Liver (tissue), 3 donors: ENCODE measurements at regions not wholly inside any gene's neighbourhood (a gene's known extent, or its start where the extent isn't known, plus 50 kb on each side); places are given as distances from the start of the nearest gene placed in this dataset.

ENCODE experiments used
- EGR1 ChIP-seq, 2 donors: IDR thresholded peaks; 2 replicates each; pipeline ENCODE4 v1.6.1; 2016 to 2018; ENCODE audit warnings: antibody characterized with exemption in 2 of 2, low read depth in 2 of 2
- FOXA1 ChIP-seq: IDR thresholded peaks from 2 replicates; pipeline ENCODE4 v1.6.1; 2016; ENCODE audit warnings: antibody characterized with exemption
- GABPA ChIP-seq, 2 donors: IDR thresholded peaks in 1 of 2; conservative IDR thresholded peaks in 1 of 2; 2 replicates each; pipeline ENCODE4 v1.6.1; 2016; ENCODE audit warnings: antibody characterized with exemption in 2 of 2, mild to moderate bottlenecking in 1 of 2, moderate library complexity in 1 of 2
- NR2F2 ChIP-seq: IDR thresholded peaks from 2 replicates; pipeline ENCODE4 v1.6.1; 2016; ENCODE audit warnings: antibody characterized with exemption
- RAD21 ChIP-seq, 2 donors: IDR thresholded peaks; 2 replicates each; pipeline ENCODE4 v1.6.1; 2016; ENCODE audit warnings: antibody characterized with exemption in 2 of 2, mild to moderate bottlenecking in 2 of 2
- SP1 ChIP-seq: IDR thresholded peaks from 2 replicates; pipeline ENCODE4 v1.6.1; 2018; ENCODE audit warnings: antibody characterized with exemption, mild to moderate bottlenecking
- TF ChIP-seq, protein P1 (sequence below): fragments of 150-350 bp; IDR thresholded peaks from 2 replicates; pipeline ENCODE4 v1.5.1; 2017; ENCODE audit warnings: improper control_type of control experiment, low read depth, low read length; ENCODE audit not compliant: missing input control
- TF ChIP-seq, protein P2 (sequence below): IDR thresholded peaks from 2 replicates; pipeline ENCODE4 v1.6.1; 2016; ENCODE audit warnings: antibody characterized with exemption, mild to moderate bottlenecking
- TF ChIP-seq, protein P3 (sequence below): IDR thresholded peaks from 2 replicates; pipeline ENCODE4 v1.6.1; 2016; ENCODE audit warnings: antibody characterized with exemption
- TF ChIP-seq, protein P4 (sequence below): IDR thresholded peaks from 2 replicates; pipeline ENCODE4 v1.6.1; 2016; ENCODE audit warnings: antibody characterized with exemption
- donor health status: healthy.
- donor health status: healthy.

DNA sequence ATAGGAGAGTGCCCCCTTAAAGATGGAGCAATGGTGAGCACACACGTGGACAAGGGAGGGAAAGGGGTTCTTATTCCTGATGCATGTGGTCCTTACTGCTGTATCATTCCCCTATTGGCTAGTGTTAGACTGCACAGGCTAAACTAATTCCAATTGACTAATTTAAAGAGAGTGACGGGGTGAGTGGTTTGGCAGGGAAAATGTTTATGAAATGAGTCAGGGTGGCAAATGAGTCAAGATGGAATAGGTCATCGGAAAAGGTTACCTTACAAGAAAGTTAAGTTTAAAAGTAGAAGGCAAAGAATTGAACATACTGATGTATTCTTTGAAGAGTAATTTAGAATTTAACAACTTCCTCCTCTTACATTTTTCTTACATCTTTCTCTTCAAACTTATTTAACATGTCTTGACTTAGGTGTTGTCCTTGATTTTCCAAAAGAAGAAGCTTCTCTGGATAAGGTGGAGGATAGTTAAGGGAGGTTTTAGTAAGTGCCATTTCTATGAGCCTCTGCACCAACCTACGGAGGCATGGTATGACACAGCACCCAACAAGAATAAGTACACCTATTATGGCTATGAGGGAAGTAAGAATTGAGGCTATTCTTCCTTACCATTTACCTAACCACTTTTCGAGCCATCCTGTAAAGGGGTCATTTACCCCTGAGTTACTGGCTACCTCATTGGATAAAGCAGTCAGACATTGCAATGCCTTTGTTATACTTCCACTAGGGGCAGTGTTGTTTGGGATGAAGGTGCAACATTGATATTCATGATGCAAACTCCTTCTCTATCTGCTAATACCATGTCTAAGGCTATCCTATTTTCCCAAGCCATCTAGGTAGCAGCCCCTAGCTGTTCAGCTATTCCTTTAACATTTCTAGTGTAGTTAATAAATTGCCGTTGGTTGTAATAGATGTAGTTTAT lies 1345.8 kb upstream of the LRRTM1 start:
- TF ChIP-seq, protein P1, sequence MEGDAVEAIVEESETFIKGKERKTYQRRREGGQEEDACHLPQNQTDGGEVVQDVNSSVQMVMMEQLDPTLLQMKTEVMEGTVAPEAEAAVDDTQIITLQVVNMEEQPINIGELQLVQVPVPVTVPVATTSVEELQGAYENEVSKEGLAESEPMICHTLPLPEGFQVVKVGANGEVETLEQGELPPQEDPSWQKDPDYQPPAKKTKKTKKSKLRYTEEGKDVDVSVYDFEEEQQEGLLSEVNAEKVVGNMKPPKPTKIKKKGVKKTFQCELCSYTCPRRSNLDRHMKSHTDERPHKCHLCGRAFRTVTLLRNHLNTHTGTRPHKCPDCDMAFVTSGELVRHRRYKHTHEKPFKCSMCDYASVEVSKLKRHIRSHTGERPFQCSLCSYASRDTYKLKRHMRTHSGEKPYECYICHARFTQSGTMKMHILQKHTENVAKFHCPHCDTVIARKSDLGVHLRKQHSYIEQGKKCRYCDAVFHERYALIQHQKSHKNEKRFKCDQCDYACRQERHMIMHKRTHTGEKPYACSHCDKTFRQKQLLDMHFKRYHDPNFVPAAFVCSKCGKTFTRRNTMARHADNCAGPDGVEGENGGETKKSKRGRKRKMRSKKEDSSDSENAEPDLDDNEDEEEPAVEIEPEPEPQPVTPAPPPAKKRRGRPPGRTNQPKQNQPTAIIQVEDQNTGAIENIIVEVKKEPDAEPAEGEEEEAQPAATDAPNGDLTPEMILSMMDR = no peak
- TF ChIP-seq GABPA (IDR thresholded peaks at IDR 0.05 in 1 of 2, conservative IDR thresholded peaks at IDR 0.05 in 1 of 2) (no peak), RAD21 (IDR thresholded peaks at IDR 0.05) (no peak), FOXA1 (no peak), SP1 (no peak), NR2F2 (no peak), EGR1 (IDR thresholded peaks at IDR 0.05; ENCODE audit: low read depth in 2 of 2) (no peak)
- TF ChIP-seq, protein P2, sequence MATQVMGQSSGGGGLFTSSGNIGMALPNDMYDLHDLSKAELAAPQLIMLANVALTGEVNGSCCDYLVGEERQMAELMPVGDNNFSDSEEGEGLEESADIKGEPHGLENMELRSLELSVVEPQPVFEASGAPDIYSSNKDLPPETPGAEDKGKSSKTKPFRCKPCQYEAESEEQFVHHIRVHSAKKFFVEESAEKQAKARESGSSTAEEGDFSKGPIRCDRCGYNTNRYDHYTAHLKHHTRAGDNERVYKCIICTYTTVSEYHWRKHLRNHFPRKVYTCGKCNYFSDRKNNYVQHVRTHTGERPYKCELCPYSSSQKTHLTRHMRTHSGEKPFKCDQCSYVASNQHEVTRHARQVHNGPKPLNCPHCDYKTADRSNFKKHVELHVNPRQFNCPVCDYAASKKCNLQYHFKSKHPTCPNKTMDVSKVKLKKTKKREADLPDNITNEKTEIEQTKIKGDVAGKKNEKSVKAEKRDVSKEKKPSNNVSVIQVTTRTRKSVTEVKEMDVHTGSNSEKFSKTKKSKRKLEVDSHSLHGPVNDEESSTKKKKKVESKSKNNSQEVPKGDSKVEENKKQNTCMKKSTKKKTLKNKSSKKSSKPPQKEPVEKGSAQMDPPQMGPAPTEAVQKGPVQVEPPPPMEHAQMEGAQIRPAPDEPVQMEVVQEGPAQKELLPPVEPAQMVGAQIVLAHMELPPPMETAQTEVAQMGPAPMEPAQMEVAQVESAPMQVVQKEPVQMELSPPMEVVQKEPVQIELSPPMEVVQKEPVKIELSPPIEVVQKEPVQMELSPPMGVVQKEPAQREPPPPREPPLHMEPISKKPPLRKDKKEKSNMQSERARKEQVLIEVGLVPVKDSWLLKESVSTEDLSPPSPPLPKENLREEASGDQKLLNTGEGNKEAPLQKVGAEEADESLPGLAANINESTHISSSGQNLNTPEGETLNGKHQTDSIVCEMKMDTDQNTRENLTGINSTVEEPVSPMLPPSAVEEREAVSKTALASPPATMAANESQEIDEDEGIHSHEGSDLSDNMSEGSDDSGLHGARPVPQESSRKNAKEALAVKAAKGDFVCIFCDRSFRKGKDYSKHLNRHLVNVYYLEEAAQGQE = no peak
- TF ChIP-seq, protein P3, sequence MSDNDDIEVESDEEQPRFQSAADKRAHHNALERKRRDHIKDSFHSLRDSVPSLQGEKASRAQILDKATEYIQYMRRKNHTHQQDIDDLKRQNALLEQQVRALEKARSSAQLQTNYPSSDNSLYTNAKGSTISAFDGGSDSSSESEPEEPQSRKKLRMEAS = no peak
- TF ChIP-seq, protein P4, sequence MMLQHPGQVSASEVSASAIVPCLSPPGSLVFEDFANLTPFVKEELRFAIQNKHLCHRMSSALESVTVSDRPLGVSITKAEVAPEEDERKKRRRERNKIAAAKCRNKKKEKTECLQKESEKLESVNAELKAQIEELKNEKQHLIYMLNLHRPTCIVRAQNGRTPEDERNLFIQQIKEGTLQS = no peak
